ENCODE measurements at regions not wholly inside any gene's neighbourhood (a gene's known extent, or its start where the extent isn't known, plus 50 kb on each side); places are given as distances from the start of the nearest gene placed in this dataset.
"Not testable (repeated sequence)": the region's sequence is repeated elsewhere in the genome, so short reads cannot be mapped to it uniquely, and the experiment has no call there.

DNA sequence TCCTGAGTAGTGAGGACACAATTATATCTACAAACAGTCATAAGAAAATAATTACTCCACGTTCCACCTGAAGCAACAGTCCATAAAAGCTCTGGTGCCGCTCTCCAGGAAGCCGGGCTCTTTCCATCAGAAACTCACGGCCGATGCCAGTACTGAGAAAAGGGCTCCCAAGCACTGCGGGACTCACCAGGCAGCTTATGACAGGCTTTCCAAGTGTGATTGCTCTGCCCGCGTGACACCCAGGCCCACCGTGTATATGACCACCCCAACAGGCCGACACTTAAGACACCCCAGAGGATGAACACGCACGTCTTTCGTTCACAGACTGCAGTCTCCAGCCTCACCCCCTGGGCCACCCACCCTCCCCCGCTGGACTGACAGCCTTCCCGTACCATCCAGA is 199.0 kb downstream of the UQCRFS1 start:
- DNase-seq (ENCODE audit: low read depth in 1 of 2, low spot score in 1 of 2): no peak

DNA sequence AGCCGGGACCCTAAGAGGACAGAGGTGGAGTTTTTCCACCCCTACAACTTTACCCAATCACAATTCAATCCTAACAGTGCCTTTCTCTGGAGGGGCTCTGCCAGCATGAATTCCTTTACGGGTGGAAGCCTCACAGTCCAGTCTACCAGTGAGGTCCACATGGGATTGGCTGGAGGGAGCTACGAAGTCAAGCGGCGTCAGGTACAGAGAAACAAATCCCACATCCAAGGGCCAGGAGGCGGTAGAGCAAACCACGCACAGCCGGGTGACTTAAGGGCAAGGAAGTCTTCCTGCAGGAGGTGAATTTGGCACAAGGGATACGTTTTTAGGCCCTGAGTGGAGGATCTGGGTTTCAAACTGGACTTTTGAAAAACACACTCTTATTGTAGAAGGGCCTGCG is 199.6 kb downstream of the UQCRFS1 start:
- DNase-seq (ENCODE audit: low read depth in 1 of 2, low spot score in 1 of 2): no peak

DNA sequence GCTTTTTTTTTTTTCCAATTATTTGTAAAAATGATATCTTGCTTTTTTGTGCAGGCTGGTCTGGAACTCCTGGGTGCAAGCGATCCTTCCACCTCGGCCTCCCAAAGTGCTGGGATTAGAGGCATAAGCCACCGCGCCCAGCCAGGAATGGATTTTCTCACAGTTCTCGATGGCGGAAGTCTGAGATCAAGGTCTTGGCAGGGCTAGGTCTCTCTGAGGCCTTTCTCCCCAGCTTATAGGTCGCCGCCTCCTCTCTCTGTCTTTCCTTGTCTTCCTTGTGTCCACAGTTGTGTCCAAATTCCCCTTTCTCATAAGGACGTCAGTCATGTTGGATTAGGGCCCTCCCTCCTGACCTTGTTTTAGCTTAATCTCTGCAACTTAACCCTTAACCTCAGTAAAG is 200.5 kb downstream of the UQCRFS1 start:
- DNase-seq (ENCODE audit: low read depth in 1 of 2, low spot score in 1 of 2): no peak

DNA sequence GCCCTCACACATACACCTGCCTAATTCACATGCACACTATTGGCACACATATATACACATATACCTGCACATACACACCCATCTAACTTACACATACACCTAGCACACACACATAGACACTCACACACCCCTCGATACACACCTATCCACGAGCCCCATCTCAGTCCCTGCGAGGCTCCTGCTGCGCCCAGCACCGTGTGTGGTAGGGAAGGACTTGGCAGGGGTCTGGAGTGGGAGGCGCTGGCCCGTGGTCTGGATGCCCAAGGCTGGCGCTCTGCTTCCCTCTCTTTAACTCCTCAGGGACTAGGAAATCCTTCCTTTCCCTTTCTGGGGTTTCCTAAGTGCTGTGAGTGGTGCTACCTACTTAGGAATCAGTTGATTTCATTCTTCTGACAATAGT is 202.7 kb downstream of the UQCRFS1 start:
- DNase-seq (ENCODE audit: low read depth in 1 of 2, low spot score in 1 of 2): no peak

DNA sequence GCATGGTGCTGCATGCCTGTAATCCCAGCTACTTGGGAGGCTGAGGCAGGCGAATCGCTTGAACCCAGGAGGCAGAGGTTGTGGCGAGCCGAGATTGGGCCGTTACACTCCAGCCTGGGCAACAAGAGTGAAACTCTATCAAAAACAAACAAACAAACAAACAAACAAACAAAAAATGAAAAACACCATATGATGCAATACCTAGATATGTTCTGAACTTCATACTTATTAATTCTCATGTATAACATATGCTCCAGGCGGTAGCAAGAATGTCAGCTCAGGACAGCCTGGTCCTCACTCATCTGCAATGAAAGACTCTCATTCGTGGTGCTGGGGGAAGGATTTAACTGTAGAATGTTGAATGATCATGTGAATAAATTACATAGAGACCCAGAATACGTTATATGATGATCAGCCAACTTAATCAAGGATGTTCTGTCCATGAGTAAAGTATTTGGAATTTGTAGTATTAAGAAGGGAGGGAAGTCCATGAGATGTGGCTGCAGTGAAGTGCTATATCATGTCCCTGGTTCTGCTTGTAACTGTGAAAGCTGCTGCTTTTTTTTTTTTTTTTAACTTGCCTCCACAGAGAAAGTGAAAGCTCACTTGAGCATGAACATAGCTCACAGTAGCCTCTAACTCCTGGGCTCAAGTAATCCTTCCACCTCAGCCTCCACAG is 206.8 kb downstream of the UQCRFS1 start:
- DNase-seq (ENCODE audit: low read depth in 1 of 2, low spot score in 1 of 2): no peak

DNA sequence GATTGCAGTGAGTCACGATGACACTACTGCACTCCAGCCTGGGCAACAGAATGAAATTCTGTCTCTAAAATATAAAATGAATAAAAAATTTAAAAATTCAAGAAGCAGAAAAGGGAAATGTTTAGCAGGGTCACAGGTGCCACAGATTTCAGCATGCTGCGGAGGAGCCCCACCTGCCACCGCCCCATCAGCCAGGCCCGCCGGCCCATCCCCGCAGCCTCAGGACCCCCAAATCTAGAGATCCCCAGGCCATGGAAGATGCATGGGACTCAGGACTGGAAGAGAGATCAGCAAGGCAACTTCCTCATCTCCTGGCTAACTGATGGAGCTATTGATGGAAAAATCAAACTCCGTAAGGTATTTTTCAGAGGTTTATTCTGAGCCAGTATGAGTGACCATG is 208.2 kb downstream of the UQCRFS1 start:
- no peak for DNase-seq (ENCODE audit: low read depth in 1 of 2, low spot score in 1 of 2)

DNA sequence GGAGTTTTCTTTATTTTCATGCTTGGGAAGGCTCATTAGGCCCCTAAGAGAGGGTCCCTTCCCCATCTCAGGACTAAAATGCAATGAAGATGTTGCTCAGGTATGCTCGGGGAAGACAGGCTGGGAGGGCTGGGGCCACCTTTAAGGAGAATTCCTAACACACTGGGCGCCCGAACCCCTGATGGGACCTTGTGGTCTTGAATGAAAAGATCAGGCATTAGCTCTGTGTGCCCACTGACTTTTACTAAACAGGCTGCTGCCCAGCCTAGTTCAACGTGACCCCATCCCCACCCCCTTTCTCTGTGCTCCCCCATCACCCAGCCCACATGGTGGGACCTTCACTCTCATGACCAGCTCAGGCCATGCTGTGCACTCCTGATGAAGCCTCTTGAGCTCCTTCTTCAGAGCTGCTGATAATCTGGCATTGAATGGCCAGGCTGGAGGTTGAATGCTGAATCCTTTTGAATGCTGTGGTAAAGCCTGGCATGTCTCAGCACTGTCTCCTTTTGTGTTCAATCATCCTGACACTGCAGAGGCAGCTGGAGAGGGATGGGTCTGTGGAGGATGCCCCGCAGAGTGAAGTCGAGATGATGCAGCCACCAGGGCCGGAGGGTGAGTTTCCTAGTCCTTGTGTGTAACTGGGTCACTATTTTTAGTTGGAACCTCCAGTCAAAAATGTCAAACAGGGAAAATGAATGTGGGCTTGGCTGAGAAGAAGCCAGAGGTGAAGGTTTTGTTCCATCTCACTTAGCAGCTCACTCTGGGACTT is 209.1 kb downstream of the UQCRFS1 start:
- DNase-seq (ENCODE audit: low read depth in 1 of 2, low spot score in 1 of 2): no peak

DNA sequence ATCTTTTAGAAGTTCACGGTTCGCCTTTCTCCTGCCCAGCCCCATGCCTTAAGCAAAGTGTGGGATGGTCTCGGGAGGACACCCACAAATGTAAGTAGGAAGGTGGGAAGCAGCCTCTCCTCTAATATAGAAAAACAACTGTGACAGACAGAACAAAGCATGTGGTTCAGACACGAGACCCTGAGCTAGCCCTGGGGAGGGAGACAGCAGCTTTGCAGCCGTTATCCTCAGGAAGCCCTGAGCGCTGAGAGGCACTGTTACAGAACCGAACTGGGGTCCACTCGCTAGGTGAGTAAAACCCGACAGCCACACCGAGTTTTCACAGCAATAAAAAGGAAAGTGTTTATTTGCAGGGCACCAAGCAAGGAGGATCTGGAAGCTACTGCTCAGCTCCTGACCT is 210.6 kb downstream of the UQCRFS1 start:
- DNase-seq (ENCODE audit: low read depth in 1 of 2, low spot score in 1 of 2): no peak

DNA sequence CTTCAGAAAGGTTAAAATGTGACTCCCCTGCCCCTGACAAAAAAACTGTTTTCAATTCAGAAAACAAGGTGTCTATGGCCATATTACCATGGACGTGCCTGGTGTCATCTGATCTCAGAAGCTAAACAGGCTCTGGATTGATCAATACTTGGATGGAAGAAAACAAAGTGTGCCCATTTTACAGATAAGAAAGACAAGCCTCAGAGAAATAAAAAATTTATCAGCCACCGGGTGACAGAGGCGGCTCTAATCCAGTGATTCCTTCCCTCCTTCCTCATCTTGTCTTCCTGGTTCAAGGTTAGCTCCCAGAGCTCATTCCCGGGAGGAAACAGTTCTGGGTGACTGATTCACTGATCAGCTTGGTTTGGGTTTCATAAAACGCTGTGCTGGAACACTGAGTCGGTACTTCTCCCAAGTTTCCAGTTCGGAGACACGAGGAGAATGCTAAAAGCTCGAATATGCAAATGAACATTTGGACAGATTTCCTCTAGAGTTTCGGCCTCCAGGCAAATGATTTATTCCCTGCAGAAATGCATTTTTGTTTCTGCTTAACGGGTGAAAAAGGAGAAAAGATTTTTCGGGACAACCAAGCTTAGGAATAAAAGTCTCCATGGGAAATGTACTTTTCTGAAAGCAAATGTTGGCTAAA is 211.2 kb downstream of the UQCRFS1 start:
- no peak for DNase-seq (ENCODE audit: low read depth in 1 of 2, low spot score in 1 of 2)

DNA sequence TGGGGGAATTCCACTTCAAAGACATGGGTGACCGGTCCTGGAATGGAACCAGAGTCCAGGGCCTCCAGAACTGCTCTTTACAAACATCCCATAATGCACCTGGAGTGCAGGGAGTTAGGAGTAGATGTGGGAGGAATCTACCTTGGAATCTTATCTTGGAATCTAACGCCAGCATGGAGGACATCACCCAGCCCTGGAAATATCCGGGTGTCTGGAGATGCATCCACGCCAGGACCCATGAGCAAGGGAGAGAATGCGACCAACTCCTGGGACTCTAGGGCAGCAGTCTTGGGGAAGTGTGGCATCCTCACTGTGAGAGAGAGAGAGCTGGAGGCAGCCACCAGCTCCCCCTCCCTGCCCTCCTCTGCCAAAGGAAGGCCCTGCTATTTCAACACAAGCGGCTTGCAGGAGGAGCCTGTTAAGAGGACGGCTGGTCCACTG is 211.8 kb downstream of the UQCRFS1 start:
- DNase-seq (ENCODE audit: low read depth in 1 of 2, low spot score in 1 of 2): no peak

DNA sequence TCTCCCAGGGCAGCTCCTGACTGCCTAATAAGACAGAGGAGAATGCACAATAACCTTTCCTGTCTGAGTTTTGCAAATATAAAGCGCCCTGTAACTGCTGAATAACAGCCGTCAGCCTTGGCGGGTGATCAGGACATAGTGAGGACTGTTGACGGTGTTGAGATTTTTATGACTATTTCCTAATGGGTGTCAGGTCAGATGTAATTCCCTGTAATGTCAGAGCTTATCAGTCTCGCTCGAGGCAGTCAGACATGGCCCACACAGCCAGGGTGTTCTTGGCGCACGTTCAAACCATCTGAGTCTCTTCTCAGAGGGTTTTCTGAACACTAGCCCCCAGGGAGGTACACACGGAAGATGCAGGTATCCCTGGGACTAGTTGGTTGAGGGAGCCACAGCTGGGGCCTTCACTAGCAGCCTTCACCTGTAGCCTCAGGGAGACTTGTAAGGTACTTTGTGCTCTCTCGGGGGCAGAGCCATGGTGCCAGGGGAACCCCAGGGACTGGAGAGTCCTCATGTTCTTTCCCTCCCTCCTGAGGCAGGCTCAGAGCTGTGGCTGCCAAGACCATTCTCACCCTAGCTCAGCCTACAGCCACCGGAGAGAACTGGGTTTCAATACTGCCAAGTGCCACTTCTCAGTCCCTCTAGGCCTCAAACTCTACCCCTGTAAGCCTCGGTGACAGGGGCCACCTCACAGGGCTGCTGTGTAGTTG is 213.1 kb downstream of the UQCRFS1 start:
- DNase-seq (ENCODE audit: low read depth in 1 of 2, low spot score in 1 of 2): no peak

DNA sequence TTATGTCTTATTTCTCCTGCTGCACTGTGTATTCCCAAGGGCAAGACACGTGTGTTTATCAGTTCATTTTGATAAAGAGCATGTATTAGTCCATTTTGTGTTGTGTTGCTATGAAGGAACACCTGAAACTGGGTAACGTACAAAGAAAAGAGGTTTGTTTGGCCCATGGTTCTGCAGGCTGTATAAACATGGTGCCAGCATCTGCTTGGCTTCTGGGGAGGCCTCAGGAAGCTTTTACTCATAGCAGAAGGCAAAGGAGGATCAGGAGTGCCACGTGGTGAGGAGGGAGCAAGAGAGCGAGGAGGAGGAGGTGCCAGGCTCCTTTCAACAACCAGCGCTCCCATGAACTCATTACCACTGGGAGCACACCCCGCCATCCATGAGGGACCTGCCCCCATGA is 214.0 kb downstream of the UQCRFS1 start:
- DNase-seq (ENCODE audit: low read depth in 1 of 2, low spot score in 1 of 2): no peak

DNA sequence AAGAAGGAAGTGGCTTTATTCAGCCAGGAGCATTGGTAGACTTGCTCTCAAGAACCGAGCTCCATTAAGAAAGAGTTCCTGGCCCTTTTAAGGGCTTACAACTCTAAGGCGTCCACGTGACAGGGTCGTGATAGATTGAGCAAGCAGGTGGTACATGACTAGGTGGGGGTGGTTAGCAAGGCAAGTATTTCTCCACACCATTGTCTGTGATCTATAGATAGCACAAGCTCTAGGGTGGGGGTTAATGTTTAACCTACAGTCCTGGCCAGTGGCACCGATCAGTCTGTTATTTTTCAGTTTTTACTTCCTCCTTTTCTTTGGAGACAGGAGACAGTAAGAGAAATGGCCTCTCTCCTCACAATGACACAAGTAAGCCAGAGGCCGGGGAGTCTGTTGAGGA is 215.1 kb downstream of the UQCRFS1 start:
- DNase-seq (ENCODE audit: low read depth in 1 of 2, low spot score in 1 of 2): not testable (repeated sequence)

DNA sequence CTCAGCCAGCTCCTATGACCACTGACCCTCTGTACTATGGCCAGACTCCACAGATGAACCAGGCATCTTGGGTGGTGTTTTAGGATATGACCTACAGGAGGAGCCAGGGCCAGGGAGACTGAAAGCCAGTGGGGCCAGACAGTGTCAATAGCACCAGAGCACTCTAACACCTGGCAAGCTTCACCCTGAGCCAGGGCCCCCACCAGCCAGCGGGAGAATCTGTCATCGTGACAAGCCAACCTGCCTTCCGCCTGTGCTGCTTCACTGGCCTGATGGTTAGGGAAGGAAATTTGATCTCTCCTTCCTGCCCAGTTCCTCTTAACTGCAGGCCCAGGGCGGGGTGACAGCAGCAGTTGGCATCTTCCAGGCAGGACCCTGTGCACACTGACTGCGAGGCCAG is 222.4 kb downstream of the UQCRFS1 start:
- no peak for DNase-seq (ENCODE audit: low read depth in 1 of 2, low spot score in 1 of 2)

DNA sequence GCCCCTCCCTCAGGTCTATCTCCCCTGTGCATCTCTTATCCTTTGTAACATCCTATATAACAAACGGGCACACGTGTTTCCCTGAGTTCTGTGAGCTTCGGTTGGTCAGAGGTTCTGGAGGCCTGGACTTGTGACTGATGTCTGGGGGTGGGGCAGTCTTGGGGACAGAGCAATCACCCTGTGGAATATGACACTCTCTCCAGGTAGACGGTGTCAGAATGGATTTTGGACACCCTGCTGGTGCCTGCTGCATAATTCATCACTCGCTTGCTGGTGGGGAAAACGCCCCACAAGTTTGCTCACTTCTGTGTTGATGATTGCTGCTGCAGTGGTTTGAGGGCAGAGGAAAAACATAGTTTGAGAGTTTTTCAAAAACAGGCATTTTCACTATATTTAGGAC is 223.2 kb downstream of the UQCRFS1 start:
- DNase-seq (ENCODE audit: low read depth in 1 of 2, low spot score in 1 of 2): no peak

DNA sequence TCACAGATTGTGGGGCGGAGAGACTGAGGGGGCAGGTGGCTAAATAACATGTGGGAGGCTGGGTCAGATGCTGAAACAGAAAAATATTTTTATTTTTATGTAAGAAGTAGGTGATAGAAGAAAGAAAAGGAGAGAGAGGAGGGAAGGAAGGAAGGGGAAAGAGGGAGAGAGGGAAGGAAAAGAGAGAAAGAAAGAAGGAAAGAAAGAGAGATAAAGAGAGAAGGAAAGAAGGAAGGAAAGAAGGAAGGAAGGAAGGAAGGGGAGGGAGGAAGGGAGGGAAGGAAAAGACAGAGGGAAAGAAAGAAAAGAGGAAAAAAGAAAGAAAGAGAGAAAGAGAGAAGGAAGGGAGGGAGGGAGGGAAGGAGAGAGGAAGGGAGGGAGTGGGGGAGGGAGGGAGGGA is 224.9 kb downstream of the UQCRFS1 start:
- no peak for DNase-seq (ENCODE audit: low read depth in 1 of 2, low spot score in 1 of 2)

DNA sequence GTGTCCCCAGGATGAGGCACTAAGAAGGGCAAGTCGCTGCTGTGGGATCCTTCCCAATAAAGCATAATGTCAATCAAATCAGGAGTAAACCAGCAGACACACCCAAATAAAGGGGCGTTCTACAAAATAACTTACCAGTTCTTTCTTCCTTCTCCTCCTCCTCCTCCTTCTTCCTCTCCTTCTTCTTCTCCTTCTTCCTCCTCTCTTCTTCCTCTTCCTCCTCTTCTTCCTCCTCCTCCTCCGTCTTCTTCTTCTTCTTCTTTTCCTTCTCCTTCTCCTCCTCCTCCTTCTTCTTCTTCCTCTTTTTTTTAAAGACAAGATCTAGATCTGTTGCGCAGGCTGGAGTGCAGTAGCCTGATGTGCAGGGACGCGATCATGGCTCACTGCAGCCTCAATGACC is 225.8 kb downstream of the UQCRFS1 start:
- no peak for DNase-seq (ENCODE audit: low read depth in 1 of 2, low spot score in 1 of 2)

DNA sequence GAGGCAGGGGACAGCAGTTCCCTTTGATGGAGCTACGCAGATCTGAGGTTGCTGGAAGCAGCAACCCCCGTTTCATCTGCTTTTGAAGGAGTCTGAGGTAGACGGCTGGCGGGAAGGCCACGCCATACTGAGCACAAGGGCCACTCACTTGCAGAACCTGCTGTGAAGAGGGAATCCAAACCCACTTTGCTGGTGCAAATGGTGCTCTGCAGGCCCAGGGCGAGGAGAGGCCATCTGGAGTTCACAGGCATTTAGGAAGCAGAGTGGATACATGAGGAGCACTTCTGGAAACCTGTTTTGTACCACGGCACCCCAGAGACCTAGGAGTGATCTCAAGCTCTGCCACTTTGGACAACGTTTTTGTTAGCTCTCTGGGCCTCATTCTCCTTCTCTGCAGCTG is 227.8 kb downstream of the UQCRFS1 start:
- no peak for DNase-seq (ENCODE audit: low read depth in 1 of 2, low spot score in 1 of 2)

DNA sequence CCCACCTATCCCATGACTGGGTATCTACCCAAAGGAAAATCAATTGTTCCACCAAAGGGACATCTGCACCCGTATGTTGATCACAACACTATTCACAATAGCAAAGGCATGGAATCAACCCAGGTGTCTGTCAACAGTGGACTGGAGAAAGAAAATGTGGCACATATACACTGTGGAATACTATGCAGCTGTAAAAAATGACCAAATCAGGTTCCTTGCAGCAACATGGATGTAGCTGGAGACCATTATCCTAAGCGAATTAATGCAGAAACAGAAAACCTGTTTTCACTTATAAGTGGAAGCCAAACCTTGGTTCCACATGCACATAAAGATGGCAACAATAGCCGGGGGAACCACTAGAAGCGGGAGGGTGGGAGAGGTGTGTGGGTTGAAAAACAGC is 228.6 kb downstream of the UQCRFS1 start:
- no peak for DNase-seq (ENCODE audit: low read depth in 1 of 2, low spot score in 1 of 2)

DNA sequence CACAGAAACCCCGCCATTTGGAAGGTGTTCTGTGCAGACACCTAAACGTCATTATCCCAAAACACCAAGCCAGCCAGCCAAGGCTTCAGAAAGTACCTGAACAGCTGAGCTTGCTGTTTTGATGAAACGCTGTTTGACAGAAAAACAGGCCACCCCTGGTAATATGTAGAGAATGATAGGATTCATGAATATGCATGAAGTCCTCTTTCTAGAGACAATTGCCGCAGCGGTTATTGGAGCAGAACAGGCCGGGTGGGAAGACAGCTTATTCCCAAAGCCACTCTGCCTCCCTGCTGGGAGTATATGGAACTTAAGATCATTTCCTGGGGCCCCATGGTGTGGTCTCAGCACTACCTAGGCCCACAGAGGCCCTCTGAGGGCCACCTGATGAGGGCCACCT is 229.5 kb downstream of the UQCRFS1 start:
- no peak for DNase-seq (ENCODE audit: low read depth in 1 of 2, low spot score in 1 of 2)

DNA sequence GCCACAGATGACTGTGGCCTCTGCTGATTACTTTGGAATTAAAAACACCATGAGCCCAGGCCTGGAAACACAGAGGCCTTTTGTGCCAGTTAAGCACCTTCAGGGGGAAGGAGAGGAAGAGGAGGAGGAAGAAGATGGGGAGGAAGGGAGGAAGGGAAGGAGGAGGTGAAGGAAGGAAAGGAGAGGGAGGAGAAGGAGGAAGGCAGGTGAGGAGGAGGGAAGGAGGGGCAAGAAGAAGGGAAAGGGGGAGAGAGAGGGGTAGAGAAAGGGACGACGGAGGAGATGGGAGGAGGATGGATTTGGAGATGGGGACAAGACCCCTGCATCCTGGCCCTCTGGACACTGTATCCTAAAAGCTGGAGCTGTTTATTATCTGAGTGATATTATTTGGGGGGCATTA is 231.0 kb downstream of the UQCRFS1 start:
- no peak for DNase-seq (ENCODE audit: low read depth in 1 of 2, low spot score in 1 of 2)

DNA sequence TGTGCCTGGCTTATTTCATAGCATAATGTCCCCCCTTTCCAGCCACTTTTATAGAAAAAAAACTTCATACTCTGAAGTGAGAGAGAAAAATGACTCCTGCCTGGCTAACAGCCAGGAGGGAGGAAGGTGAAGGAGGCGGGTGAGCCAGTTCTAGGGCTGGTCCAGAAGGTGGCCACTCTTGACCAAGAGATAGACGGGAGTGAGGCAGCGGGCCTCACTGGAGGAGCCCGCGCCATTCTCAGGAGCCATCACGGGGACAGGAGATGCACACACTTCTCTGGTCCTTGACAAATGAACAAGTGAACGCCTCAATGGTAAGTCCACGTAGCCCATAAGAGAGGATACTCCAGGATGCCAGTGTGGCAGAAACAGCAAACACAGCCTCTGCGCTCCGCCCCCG is 231.4 kb downstream of the UQCRFS1 start:
- DNase-seq (ENCODE audit: low read depth in 1 of 2, low spot score in 1 of 2): no peak
